GM18870 (cell line): ENCODE measurements at regions not wholly inside any gene's neighbourhood (a gene's known extent, or its start where the extent isn't known, plus 50 kb on each side); places are given as distances from the start of the nearest gene placed in this dataset.

Experiments
- ATAC-seq: cut with Tn5 transposase; IDR thresholded peaks from one replicate; pipeline ENCODE4 v1.9.1; 2021; ENCODE audit warnings: moderate library complexity; ENCODE audit not compliant: unreplicated experiment

GRCh38 chrX:10744007-10744406 lies 123.6 kb upstream of the MID1 start:
- ATAC-seq = no peak

DNA sequence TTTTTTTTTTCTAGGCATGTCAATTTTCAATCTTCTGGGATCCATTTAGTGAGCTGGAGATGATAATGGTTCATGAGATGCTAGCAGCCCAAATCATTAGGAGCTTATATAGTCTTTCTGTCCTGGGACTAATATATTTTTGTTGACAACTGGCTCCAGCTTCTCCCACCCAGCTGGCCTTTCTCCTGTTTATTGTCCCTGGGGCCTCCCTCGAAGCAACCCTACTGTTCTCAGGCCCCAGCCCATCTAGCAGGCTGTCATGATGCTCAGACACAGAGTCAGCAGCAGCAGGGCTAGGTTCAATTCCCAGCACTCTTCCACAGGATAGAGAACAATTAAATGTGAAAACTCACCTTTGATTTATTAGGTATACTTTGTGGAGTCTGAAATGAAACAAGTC lies 127.6 kb upstream of the MID1 start:
- ATAC-seq = no peak

DNA sequence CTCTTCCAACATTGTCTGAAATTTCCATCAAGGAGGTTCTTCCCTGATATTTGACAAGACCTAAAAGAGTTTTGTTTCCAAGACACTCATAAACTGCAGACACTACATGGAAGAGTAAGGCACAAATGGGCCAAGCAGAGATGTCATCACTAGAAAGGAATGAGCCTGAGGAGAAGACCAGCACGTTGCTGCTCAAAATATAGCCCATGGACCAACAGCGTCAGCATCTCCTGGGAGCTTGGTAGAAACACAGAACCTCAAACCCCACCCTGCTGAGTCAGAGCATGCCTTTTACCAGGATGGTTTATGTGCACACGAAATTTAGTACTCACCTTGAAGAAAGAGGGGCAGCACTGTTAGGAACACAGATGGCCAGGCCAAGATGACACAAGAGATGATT lies 128.7 kb upstream of the MID1 start:
- ATAC-seq = no peak

GRCh38 chrX:10750581-10750980 lies 130.2 kb upstream of the MID1 start:
- ATAC-seq = no peak

- no peak for ATAC-seq
These were observed 132.7 kb upstream of the MID1 start for GRCh38 chrX:10753116-10753515.

DNA sequence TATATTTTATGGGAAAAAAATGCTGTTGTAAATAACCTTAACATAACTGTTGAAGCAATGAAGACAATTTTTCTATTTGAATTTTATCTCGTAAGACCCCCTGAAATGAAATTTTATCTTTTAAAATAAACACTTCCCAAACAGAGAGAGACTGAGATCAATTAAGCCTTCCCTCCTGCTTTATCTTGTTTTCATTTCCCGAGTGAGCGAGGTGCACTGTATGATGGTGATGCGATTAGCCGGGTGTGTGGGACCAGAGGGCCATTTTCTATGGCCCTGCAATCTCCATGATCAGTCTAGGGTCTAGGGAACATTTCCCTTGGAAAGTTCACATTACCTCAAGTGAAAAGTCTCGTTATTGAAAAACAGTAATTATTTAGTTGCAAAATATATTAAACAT lies 134.1 kb upstream of the MID1 start:
- ATAC-seq = no peak

DNA sequence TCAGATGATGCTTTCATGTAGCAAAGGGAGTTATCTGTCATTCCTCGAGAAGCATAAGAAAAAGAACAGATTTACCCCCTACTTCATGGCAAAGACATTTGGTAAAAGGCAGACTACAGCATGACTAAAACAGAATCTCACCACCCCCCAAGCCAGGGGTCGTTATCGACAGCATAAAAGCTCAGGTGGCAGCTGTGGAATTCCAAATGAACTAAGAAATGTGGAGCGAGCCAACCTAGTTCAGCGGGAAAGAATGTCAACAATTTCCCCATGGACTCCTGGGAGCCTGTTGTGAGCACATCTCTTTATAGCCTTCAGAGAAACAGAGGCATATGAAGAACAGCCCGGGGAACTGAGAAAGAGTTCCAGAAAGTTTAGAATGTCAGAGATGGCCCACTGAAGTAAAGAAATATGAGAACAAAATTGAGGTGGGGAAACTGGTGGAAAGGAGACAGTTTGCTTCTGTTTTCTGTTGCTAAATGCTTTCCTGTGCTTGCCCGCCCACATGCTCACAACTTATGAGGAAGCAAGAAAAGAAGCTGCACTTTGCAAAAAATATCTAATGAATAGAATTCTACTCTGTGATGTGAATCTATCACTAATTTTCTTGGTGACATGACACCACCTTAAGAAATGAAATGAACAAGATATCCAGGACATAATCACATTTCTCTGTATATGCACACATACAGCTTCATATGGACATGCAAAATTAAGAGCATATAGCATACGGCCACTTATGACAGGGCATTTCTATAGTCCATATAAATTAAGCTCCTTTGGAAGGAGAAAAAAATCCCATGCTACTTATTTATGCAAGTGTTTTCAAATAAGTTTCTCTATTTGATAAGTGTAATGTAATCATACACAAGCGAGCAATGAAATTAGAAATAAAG lies 135.3 kb upstream of the MID1 start:
- no peak for ATAC-seq

DNA sequence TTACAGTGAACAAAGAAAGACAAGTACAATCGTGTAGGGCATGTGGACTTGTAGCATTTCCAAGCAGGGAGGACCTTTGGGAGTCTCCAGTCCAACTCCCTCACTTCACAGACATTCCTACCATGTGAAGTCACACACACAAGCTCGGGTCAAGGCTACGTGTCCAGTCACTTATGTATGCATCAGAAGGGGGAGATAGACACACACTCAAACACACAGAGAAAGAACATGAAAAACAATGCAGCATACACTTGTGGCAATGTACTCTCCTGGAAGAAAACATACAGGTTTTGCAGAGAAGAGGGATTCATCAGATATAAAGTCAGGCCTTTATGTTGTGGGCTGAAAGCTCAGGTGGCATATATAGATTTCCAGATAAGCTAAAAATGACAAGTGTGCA lies 136.1 kb upstream of the MID1 start:
- ATAC-seq = no peak

- no peak for ATAC-seq
These were observed 138.9 kb upstream of the MID1 start for GRCh38 chrX:10759141-10759799.

- ATAC-seq = no peak
These were observed 141.1 kb upstream of the MID1 start for GRCh38 chrX:10761447-10761846.

- ATAC-seq = peak; percentile 64
These were observed 148.8 kb upstream of the MID1 start for GRCh38 chrX:10769195-10769594.

- ATAC-seq = no peak
These were observed 149.6 kb upstream of the MID1 start for GRCh38 chrX:10769696-10770619.

DNA sequence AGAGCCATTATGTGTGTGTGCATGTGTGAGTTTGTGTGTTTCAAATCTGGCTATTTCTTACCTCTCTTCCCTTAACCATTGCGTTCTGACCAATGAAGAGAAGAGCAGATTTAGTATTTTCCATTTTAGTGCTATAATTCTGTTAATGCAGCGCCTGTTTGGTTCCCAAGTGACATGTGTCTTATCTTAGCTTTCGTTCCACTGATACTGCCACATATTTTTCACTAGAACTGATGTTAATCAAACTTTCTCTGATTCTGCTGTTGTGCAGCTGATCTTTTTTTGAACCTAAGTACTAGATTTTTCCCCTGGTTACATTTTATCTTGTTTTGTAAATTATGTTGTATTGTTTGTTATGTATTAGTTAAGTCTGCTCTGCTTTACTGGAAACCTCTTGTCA lies 152.9 kb upstream of the MID1 start:
- no peak for ATAC-seq

- no peak for ATAC-seq
These were observed 161.6 kb upstream of the MID1 start for GRCh38 chrX:10781847-10782530.

DNA sequence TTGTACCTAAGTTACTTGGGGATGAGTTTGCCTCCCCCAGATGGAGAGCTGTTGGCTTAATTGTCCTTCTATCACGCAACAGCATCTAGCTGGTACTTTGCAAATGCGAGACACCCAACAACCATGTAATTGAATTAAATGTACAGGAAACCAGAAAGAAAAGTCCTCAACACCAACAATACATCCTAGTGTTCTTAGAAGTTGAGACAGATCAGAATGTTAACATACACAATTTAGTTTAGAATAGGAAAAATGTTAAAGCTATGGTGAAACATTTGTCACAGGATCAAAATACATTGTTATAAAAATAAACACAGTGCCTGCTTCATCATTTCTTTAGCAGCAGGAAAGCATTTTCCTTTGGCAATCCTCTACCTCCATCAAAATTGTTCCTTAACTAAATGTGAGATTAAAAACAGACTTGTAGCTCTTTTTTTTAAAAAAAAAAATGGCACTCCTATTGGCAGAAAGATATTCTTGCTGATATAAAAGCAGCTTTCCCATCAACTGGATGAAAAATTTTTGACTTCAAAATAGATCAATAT lies 163.1 kb upstream of the MID1 start:
- no peak for ATAC-seq

DNA sequence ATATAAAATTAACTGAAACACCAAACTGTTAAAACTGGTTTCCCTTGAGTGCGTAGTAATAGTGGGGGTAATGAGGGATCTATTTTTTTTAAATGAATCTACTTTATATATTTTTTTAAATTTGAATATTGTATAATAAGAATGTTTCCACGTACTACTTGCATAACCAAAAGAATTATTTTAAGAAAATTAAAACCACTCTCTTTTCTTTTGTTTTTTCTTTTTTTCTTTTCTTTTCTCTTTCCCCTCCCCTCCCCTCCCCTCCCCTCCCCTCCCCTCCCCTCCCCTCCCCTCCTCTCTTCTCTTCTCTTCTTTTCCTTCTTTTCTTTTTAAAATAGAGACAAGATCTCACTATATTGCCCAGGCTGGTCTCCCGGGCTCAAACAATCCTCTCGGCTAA lies 166.9 kb upstream of the MID1 start:
- ATAC-seq = no peak

GRCh38 chrX:10794203-10794630 lies 173.8 kb upstream of the MID1 start:
- ATAC-seq = no peak

DNA sequence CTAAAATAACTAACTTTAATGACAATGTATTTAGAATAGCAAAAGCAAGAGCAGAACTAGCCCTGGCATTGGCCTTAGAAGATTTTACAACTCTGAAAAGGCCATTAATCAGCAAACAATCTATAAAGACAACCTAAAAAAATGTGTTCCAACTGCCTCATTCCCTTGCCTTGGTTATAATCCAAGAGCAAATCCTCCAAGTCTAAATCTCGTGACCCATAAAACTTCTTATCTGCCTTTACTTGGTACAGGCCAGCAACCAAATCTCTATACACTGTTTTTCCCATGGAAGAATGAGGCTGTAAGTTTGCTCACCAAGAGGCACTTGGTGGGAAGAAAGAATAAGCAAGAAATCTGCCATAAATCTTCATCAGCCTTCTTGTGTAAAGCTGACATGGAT lies 175.3 kb upstream of the MID1 start:
- no peak for ATAC-seq

GRCh38 chrX:10797466-10797865 lies 177.1 kb upstream of the MID1 start:
- ATAC-seq = no peak

DNA sequence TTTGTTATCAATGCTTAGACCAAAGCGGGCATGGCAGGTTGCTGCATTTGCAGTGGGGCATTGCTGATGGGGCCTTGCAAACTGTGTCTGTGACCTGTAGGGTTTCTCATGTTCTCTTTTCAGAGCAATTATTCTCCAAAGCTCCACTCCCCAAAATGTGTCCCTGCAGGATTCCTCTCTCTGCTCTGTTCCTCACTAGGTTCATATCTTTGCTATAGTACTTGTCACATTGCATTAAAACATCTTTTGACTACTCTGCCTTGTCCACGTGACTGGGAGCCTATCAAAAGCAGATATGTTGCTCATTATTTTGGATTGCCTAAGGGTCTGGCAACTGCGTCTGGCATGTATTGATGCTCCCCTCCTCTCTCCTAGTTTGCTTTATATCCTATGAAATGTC lies 177.7 kb upstream of the MID1 start:
- no peak for ATAC-seq

- ATAC-seq = no peak
These were observed 180.4 kb upstream of the MID1 start for GRCh38 chrX:10800796-10801195.
